ENCODE measurements at regions not wholly inside any gene's neighbourhood (a gene's known extent, or its start where the extent isn't known, plus 50 kb on each side); places are given as distances from the start of the nearest gene placed in this dataset.

DNA sequence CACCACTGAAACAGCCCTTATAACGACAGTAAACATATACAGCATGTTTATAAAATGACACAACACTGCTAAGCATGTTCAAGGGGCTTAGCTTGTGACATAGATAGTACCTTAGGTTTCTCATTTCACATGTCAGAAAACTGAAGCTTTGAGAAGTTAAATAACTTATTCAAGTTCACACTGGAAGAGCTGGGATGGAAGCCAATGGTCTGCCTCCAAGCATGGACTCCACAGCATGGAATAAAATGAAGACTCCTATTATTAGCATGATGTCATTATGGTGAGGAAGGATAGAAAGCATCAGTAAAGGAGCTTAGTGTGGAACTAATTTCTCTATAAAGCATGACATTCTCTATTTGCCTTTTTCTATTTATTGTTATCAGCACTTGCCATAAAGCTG lies 316.7 kb downstream of the PLK2 start:
- Mint-ChIP-seq H3K27ac (no peak overlapping the region), H3K4me3 (no peak overlapping the region), H3K27me3 (peaks cover 4% of the 10 kb centered on the region), H3K9me3 (no peaks in the 10 kb centered on the region), H3K4me1 (no peaks in the 10 kb centered on the region), H3K36me3 (ENCODE audit: low read depth) (no peaks in the 10 kb centered on the region)
- no peak for ATAC-seq (replicated peaks)

DNA sequence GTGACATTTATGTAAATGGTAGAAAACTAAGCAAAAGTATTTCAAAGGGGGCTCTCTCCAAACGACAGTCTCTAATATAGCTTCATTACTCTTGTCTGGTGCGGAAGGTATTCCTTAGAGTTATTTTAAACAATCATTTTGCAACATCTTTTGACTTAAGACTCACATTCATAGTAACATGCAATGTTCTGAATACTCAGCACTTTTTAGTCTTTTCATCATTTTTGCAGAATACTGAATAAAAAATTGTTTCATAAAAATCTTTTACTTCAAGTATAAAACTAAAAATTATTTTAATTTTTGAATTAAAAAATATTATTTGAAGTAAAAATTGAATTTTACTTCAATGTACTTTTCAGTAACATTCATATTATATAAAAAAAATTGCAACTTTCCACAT lies 321.1 kb downstream of the PLK2 start:
- H3K4me1 Mint-ChIP-seq: no peaks in the 10 kb centered on the region
- H3K9me3 Mint-ChIP-seq: no peaks in the 10 kb centered on the region
- no peaks in the 10 kb centered on the region for H3K27me3 Mint-ChIP-seq
- H3K36me3 Mint-ChIP-seq (ENCODE audit: low read depth): no peaks in the 10 kb centered on the region
- ATAC-seq (replicated peaks): no peak
- no peak overlapping the region for H3K4me3 Mint-ChIP-seq
- H3K27ac Mint-ChIP-seq: no peak overlapping the region

DNA sequence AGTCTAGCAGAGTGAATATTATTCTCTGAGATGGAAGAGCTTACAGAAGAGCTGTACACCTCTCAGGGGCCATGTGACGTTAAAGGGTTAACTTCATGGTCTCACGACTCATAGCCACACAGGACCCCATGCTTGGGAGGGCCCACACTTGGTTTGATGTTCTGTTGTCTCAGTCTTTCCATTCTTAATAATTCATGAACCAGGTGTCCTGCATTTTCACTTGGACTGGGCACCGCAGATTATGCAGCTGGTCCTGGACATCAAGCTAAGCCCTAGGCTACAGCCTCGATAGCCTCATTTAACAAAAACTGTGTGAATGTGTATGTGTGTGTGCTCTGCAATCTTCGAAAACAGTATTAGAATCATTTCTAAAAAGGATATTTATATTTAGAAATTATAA lies 323.5 kb downstream of the PLK2 start:
- Mint-ChIP-seq H3K9me3 (no peaks in the 10 kb centered on the region), H3K27me3 (peaks cover 7% of the 10 kb centered on the region), H3K4me3 (no peak overlapping the region), H3K4me1 (no peaks in the 10 kb centered on the region), H3K27ac (no peak overlapping the region), H3K36me3 (ENCODE audit: low read depth) (no peaks in the 10 kb centered on the region)
- no peak for ATAC-seq (replicated peaks)

DNA sequence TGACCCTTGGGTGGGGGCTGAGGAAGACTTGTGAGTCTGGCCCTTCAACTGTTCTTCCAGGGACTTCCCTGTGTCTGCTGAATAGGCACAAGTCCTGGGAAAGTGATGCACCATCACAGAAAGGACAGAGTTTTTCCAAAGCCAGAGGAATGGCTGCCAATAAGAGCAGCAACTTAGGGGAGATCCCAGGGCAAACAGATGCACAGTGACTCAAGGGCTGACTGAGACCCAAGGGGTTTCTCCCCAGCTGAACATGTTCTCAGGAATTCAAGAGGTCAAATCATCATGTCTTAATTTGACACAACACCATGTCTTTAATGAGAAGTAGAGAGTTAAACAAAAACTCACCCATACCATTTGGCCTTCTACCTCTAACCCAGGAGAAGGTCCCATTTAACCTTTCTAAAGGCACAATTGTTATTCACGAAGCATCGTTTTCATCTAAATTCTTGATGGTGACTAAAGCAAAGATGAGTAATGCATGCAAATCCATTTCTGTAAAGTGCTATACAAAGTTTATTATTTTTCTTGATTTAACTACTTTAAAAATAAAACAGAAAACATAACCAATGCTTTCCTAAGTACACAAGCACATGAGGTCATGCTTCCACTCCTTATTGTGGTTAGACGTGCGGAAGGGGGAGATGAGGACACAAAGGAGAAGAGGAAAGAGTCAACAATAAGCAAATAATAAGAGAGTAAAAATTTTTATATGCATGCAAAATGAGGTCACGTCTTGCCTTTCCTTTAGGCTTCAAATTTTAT lies 324.1 kb downstream of the PLK2 start:
- Mint-ChIP-seq H3K4me3 (no peak overlapping the region), H3K9me3 (no peaks in the 10 kb centered on the region), H3K27ac (no peak overlapping the region), H3K4me1 (no peaks in the 10 kb centered on the region), H3K27me3 (peaks cover 7% of the 10 kb centered on the region), H3K36me3 (ENCODE audit: low read depth) (no peaks in the 10 kb centered on the region)
- ATAC-seq (replicated peaks): no peak

DNA sequence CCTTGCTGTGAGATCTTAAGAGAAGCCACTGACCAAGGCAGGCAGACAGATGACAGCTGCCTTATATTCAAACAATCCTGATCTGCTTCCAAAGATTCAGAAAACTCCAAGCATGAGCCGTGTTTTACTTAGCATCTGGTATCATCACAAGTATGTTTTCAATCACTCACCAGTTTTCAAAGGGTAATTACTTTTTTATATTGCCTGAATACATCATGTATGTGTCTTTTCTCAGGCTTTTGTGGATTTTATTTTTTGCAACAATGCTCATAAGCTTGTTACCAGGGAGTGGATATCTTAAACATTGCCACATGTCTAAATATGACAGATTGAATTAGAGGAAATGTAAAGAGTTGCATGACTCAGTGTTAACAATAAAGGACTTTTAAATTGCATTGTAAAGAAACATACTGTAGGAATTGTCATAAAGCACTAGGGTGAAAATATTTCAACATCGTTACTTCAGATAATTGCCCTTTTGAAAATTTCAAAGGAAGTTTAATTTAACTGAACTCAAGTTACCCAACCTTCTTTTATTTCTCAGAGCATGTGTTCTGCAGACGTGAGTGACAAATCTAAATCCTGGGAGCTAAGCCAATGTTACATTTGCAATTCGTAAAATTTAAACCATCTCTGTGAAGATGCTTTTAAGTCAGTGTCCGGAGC lies 326.1 kb downstream of the PLK2 start:
- H3K9me3 Mint-ChIP-seq: no peaks in the 10 kb centered on the region
- no peaks in the 10 kb centered on the region for H3K36me3 Mint-ChIP-seq (ENCODE audit: low read depth)
- H3K4me3 Mint-ChIP-seq: no peak overlapping the region
- no peak overlapping the region for H3K27ac Mint-ChIP-seq
- peaks cover 7% of the 10 kb centered on the region for H3K27me3 Mint-ChIP-seq
- ATAC-seq (replicated peaks): no peak
- H3K4me1 Mint-ChIP-seq: no peaks in the 10 kb centered on the region

DNA sequence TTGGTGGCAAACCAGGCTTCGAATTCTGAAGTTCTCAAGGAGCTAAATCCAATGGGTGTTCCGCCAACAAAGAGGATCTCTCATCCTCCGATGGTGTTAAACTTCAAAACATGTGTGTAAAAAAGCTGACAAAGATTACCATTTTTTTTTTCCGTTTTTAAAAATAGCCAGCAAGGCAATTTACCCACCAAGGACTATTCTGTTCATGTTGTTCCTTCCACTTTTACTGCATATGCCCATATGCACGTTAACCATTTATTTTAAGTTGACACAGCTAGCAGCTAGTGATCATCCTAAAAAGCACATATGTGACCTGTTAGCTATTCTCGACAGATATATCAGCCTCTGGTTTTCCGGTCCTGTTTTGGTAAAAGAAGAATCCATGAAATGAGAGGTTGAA lies 326.7 kb downstream of the PLK2 start:
- Mint-ChIP-seq H3K36me3 (ENCODE audit: low read depth) (no peaks in the 10 kb centered on the region), H3K9me3 (no peaks in the 10 kb centered on the region), H3K4me3 (no peak overlapping the region), H3K27me3 (peaks cover 7% of the 10 kb centered on the region), H3K4me1 (no peaks in the 10 kb centered on the region), H3K27ac (no peak overlapping the region)
- ATAC-seq (replicated peaks): no peak

DNA sequence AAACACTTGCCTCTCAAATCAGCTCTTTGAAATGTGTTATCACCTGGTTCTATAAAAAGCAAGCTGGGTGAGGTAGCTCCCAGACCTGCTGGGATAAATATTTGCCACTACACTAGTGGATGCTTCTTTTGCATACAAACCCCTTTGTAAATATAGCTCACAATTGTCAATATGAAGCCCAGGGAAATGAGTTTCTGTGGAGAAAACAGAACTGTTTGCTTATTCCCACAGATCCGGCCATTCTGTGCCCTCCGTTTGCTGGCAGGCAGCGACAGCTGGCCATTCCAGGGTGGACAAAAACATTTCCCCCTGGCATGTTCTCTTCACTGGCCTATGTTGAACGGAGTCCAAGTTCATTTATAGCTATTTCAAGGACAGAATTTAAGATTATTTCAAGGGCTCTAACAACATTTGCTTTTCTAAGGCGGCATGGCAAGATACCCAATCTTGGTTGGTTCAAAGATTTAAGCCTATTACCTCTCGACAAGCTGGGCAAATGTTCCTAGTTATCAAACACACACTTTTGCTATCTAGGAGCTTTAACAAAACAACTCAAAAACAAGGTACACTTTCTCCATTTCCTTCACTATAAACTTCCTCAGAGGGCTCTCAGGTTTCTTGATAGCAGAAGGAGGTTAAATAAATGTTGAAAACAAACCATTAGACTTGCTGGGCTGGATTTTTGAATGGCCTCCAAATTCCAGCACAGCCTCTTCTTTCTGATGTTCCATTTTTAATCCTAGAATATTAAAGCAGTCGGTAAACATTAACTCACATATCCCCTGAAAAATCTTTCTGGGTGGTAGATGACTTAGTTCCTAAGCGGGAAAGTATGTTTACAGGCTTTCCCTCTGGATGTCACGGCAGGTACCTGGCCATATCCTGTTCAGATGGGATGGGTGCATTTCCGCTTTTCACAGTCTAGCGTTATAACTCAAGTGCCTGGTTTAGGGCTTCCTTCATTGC lies 332.3 kb downstream of the PLK2 start:
- peaks cover 6% of the 10 kb centered on the region for H3K27me3 Mint-ChIP-seq
- no peak overlapping the region for H3K4me3 Mint-ChIP-seq
- no peak for ATAC-seq (replicated peaks)
- no peaks in the 10 kb centered on the region for H3K36me3 Mint-ChIP-seq (ENCODE audit: low read depth)
- H3K9me3 Mint-ChIP-seq: no peaks in the 10 kb centered on the region
- no peaks in the 10 kb centered on the region for H3K4me1 Mint-ChIP-seq
- H3K27ac Mint-ChIP-seq: no peak overlapping the region

DNA sequence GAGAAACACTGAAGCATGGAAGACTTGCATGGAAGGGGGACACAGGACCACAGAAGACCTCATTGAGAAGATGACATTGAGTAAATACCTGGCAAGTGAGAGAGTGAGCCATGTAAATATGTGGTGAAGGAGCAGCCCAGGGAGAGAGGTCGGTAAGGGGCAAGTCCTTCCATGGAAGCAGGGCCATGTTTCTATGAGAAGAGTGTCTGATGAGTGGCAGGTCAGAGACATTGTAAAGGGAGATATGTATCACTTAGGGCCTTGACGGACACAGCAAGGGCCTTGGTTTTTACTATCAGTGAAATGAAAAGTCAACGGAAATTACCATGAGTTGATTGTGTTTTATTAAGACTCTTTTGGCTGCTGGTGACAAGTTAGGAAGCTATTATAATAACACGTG lies 336.4 kb downstream of the PLK2 start:
- Mint-ChIP-seq H3K4me1 (no peaks in the 10 kb centered on the region), H3K27me3 (peaks cover 4% of the 10 kb centered on the region), H3K4me3 (no peak overlapping the region), H3K27ac (no peak overlapping the region), H3K9me3 (no peaks in the 10 kb centered on the region), H3K36me3 (ENCODE audit: low read depth) (no peaks in the 10 kb centered on the region)
- no peak for ATAC-seq (replicated peaks)

DNA sequence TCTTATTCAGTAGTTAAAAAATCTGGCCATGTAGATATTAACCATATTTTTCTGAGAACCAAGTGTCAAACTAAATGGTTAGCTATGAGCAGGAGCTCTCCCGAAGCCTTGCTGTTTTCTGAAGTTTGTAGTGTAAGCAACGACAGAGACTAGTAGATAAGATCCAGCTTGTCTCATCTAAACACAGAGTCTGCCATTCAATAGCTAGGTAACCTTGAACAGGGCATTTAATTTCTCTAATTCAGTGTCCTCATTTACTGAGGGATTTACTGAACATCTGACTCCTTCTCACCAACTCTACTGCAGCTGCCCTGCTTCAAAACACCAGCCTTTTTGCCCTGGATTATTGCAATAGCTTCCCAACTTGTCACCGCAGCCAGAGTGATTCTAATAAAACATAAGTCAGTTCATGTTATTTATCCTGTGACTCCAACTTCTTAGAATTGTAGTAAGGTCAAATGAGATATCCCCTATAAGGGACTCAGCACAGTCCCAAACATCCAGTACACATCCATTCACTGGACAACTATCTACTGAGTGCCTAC lies 337.0 kb downstream of the PLK2 start:
- Mint-ChIP-seq H3K4me1 (no peaks in the 10 kb centered on the region), H3K4me3 (no peak overlapping the region), H3K27me3 (peaks cover 9% of the 10 kb centered on the region), H3K9me3 (no peaks in the 10 kb centered on the region), H3K36me3 (ENCODE audit: low read depth) (no peaks in the 10 kb centered on the region), H3K27ac (no peak overlapping the region)
- no peak for ATAC-seq (replicated peaks)

DNA sequence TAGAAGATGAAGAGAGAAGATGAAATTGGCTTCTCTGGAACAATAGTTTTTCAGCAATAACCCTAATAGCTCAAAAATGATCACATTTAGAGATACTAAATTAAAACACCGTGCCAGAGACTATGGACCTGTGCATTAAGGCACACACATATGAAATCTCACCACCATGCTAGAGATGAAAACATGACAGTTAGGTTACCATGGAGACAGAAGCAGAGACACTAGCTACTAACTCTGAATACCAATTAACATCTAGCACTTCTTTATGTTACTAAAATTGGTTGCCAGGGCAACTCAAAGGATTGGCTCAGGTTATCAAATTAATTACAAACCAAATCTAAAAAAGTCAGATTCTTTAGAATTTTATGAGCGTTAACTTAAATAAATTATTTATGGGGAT lies 337.7 kb downstream of the PLK2 start:
- peaks cover 9% of the 10 kb centered on the region for H3K27me3 Mint-ChIP-seq
- ATAC-seq (replicated peaks): no peak
- H3K27ac Mint-ChIP-seq: no peak overlapping the region
- H3K36me3 Mint-ChIP-seq (ENCODE audit: low read depth): no peaks in the 10 kb centered on the region
- H3K4me1 Mint-ChIP-seq: no peaks in the 10 kb centered on the region
- no peak overlapping the region for H3K4me3 Mint-ChIP-seq
- no peaks in the 10 kb centered on the region for H3K9me3 Mint-ChIP-seq

DNA sequence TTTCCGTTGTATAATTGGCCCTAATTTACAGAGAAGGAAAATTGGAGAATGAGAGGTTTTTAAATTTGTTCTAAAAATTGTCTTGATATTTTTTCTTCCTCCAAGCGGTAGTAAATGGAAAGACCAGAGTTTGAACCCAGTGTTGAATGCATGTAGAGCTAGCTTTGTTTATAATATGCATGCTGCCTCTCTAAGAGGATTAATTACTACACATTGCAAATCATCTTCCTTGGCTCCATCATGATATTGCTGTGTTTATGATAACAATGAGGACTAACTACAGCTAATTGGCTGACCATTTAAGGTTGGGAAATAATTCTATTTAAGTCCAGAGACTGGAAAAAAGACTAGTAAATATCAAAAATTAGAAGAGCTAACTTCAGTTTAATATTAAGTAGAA lies 338.5 kb downstream of the PLK2 start:
- Mint-ChIP-seq H3K9me3 (no peaks in the 10 kb centered on the region), H3K4me3 (no peak overlapping the region), H3K4me1 (no peaks in the 10 kb centered on the region), H3K27ac (no peak overlapping the region), H3K27me3 (peaks cover 12% of the 10 kb centered on the region), H3K36me3 (ENCODE audit: low read depth) (no peaks in the 10 kb centered on the region)
- no peak for ATAC-seq (replicated peaks)

DNA sequence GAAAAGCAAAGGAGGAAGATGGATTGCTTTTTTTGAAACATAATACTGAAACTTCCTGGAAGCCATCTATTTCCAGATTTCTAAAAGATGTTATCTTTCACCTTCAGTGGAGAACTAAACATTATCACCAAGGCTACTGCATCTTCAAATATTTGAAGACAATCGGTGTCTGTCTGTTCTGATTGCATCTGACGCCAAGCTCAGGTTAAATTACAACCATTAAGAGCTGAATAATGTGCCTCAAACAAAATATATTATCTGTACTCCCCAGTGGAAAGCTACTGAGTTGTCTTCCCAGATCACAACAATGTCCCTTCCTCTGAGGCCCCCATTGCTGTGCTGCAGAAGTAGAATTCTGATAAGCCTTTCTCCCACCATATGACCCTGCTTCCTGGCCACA lies 342.3 kb downstream of the PLK2 start:
- Mint-ChIP-seq H3K27me3 (peaks cover 18% of the 10 kb centered on the region), H3K27ac (no peak overlapping the region), H3K4me3 (no peak overlapping the region), H3K4me1 (no peaks in the 10 kb centered on the region), H3K9me3 (no peaks in the 10 kb centered on the region), H3K36me3 (ENCODE audit: low read depth) (no peaks in the 10 kb centered on the region)
- ATAC-seq (replicated peaks): no peak

DNA sequence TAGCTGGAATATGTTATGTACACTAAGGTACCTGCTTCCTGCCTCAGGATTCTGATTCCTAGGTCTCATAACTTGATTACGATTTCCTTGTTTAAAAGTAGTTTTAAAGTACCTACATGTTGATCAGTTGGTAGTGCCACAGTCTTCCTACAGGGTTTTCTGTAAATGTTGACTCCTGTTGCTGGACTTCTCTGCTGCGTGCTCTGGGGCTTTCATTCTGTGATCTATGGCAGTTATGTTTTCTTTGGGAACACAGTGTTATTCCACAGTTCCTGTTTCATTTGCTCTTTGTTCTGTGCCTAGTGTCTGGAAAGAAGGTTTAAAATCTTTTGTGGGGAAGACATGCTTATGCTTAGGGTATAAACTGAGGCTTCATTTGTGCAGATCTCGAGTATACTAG lies 343.5 kb downstream of the PLK2 start:
- ATAC-seq (replicated peaks): no peak
- H3K9me3 Mint-ChIP-seq: no peaks in the 10 kb centered on the region
- no peak overlapping the region for H3K4me3 Mint-ChIP-seq
- peaks cover 18% of the 10 kb centered on the region for H3K27me3 Mint-ChIP-seq
- H3K4me1 Mint-ChIP-seq: no peaks in the 10 kb centered on the region
- no peaks in the 10 kb centered on the region for H3K36me3 Mint-ChIP-seq (ENCODE audit: low read depth)
- H3K27ac Mint-ChIP-seq: no peak overlapping the region

DNA sequence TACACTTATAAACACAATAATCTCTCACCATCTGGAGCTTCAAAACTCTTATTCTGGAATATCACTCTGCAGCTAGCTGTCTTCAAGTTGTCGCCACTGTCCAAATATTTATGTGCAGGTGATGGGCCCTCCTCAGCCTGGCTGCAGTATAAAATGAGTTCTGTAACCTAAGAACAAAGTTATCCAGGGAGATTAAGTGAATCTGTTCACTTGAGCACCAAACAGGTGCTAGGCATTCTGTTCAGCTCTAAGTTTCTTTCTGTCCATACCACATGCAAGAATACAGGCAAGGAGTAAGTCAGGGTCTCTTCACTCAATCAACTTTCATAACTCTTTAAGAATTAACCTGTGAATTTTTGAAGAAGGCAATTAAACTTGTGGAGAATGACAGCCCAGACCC lies 344.1 kb downstream of the PLK2 start:
- no peak for ATAC-seq (replicated peaks)
- Mint-ChIP-seq H3K4me3 (no peak overlapping the region), H3K27ac (no peak overlapping the region), H3K27me3 (peaks cover 18% of the 10 kb centered on the region), H3K9me3 (no peaks in the 10 kb centered on the region), H3K36me3 (ENCODE audit: low read depth) (no peaks in the 10 kb centered on the region), H3K4me1 (no peaks in the 10 kb centered on the region)
